ENCODE measurements at regions not wholly inside any gene's neighbourhood (a gene's known extent, or its start where the extent isn't known, plus 50 kb on each side); places are given as distances from the start of the nearest gene placed in this dataset.

- TF ChIP-seq EZH2 (IDR thresholded peaks at IDR 0.05; ENCODE audit: borderline replicate concordance, insufficient read depth, low read depth, low read length, poor library complexity, severe bottlenecking) (no peak), CTCF (IDR thresholded peaks at IDR 0.05) (no peak)
Observed at GRCh38 chr12:126355346-126355745, 1290.1 kb downstream of the AACS start.

All from B cell (primary cell).